ENCODE measurements at regions not wholly inside any gene's neighbourhood (a gene's known extent, or its start where the extent isn't known, plus 50 kb on each side); places are given as distances from the start of the nearest gene placed in this dataset.

DNA sequence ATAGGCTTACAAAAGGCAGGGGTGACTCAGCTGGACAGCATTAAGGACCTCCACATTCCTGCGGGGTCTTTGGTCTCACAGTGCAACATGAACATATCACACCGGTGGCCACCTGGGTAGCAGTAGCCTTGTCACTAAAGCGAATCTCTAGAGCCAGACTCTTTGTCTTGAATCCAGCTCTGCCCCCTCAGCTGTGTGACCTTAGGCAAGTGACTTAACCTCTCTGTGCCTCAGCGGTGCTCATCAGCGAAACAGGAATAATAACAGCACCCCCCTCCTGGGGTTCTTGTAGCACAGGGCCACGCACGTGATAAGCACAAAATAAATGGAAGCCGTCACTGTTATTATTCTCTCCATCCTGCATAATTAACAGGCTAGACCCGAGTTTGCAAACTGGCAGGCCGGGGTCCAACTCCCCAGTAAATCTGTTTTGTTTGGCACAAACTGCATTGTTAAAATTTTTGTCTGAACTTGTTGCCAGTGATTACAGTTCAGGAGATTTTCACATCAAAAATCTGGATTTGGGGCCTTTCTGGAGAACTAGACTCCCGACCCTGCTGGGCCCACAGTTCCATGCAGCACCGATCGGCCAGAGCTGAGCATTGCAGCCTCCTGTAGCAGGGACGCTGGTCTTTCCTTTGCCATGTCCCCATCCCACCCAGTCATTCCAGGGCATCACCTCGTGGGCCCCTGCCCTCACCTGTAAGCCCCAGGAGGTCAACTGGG lies 174.8 kb downstream of the PHETA1 start:
- no peak for DNase-seq

DNA sequence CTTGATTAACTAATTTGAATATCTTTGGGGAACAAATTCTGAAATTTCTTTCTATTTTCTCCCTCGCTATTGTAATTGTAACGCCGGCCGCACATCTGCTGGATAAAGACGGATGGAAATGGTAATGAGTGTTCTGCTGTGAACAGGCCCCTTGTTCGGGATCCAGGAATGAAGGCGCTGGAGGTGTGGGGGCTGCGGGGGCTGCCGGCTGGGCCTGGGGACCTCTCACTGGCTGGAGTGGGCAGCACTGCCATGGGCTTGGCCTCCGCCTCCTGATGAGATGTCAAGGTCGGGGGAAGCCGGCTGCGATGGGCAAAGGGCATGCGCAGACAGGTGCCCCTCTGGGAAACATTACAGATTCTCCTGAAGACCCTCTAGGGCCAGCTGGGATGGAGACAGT lies 175.4 kb downstream of the PHETA1 start:
- no peak for DNase-seq

GRCh38 chr12:111193067-111193466 lies 175.8 kb downstream of the PHETA1 start:
- no peak for DNase-seq

GRCh38 chr12:111192647-111193046 lies 176.2 kb downstream of the PHETA1 start:
- no peak for DNase-seq

- DNase-seq: no peak
Observed at GRCh38 chr12:111190741-111191526, 178.0 kb downstream of the PHETA1 start.

DNA sequence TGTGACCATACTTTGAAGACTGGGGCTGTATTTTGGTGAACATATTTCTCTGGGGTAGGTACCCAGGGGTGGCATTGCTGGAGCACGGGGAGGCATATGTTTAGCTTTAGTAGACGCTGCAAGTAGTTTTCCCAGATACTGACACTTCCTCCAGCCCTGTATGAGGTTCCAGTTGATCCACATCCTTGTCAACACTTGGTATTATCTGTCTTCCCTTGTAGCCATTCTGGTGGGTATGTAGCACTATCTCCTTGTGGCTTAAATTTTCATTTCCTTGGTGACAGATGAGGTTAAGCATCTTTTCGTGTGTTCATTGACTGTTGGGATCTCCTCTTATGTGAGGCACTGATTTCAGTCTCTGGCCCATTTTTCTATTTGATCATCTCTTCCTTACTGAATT lies 179.1 kb downstream of the PHETA1 start:
- no peak for DNase-seq

- DNase-seq: no peak
Observed at GRCh38 chr12:111188436-111188835, 180.5 kb downstream of the PHETA1 start.

DNA sequence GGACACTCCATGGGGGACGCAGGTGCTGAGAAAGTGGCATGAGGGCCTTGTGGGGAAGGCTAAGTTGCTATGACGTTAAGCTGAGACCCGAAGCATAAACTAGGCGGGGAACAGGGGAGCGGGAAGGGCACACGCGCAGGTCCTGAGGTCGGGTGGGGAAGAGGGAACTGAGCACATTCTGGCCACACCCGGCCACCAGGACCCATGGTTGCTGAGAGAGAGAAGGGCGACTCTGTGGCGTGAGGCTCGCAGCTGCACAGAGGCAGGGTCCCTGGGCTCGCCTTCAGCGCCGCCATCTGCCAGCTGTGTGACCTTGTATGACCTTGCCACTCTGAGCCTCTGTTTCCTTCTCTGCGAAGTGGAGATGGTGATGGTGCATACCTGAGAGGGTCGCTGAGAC lies 182.5 kb downstream of the PHETA1 start:
- DNase-seq: no peak

- no peak for DNase-seq
Observed at GRCh38 chr12:111185889-111186227, 183.0 kb downstream of the PHETA1 start.

DNA sequence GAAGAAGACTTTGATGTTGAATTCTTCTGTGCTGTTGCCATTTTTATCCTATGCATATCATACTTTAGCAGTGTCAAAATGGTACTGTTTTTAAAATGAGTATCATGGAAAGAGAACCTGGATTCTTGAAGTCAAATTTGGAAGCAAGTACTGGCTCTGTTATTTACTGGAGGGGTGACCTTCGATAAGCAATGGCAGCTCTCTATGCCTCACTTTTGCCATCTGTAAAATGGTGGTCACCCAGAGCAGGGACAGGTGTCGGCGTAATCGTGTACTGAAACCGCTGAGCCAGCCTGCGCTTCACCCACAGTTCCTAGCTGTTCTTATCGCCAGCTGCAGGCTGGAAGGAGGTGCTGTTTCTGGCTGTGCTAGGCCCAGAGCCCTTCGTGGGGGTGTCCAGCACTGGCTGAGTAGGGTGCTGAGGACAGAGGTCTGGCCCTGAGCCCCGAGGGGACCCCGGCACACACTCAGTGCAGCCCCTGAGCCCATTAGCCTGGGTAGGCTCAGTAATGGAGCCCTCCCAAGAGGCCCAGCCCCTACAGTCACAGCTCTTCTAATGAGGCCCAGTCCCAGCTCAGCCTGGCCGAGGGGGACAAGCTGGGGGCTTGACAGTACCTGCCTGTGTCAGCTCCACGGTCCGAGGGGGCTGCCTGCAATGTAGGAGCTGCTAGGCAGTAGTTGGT lies 183.5 kb downstream of the PHETA1 start:
- DNase-seq: no peak

DNA sequence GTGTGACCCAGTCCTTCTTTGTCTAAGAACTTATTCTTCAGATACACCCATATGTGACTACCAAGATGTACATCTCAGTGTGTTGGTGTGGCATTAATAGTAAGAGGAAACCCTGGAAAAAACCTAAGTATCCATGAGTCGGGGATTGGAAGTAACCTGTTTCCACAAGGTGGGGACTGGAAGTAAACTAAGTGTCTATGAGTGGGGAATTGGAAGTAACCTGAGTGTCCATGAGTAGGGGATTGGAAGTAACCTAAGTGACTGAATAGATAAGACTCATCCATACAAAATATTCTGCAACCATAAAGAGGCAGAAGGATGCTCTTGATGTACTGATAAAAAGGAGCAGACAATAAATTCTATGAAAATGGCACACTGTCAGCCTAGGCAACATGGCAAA lies 184.7 kb downstream of the PHETA1 start:
- DNase-seq: no peak

- DNase-seq: no peak
Observed at GRCh38 chr12:111183094-111183493, 185.8 kb downstream of the PHETA1 start.

DNA sequence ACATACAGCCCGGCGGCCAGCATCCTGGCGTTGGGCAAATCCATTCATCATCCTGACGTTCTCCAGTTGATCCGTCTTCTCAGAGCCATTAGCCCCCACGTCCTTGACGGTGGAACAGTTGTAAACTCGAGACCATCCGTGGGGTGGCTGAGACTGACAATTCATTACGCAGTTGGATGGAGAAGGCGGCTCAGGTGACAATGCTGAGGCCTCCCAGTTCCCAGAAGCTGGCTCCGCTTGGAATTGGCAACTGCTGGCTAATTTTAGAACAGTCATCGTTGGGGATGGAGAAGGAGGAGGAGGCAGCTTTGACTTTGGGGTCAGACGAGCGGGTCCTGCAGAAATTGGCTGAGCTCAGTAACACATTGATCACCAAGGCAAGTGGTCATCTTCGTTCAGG lies 186.5 kb downstream of the PHETA1 start:
- DNase-seq: no peak

DNA sequence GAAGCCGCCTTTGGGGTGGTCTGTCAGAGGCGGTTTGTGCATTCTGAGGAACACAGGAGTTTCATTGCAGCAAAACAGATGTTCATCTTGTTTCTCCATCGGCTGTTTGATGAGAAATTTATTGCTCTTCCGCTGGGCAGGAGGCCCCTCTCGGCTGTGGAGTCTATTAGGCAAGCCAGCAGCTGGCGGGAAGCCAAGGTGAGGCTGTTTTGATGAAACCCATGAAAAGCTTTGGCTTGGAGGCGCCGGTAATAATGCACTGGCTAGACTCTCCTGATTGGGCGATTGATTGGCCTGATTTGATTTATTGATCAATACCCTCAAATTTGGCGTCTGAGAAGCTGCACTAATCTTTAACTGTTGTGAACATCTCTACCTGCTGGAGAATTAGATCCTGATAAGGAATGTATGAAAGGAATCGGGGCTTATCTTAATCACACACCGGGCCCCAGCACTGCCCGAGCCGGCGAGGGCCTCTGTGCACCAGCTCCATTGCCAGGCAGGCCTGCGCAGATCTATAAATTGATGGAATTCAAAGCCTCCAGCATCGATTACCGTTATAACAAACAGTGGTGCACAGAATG lies 187.7 kb downstream of the PHETA1 start:
- no peak for DNase-seq

- DNase-seq: no peak
Observed at GRCh38 chr12:111180426-111181142, 188.3 kb downstream of the PHETA1 start.

DNA sequence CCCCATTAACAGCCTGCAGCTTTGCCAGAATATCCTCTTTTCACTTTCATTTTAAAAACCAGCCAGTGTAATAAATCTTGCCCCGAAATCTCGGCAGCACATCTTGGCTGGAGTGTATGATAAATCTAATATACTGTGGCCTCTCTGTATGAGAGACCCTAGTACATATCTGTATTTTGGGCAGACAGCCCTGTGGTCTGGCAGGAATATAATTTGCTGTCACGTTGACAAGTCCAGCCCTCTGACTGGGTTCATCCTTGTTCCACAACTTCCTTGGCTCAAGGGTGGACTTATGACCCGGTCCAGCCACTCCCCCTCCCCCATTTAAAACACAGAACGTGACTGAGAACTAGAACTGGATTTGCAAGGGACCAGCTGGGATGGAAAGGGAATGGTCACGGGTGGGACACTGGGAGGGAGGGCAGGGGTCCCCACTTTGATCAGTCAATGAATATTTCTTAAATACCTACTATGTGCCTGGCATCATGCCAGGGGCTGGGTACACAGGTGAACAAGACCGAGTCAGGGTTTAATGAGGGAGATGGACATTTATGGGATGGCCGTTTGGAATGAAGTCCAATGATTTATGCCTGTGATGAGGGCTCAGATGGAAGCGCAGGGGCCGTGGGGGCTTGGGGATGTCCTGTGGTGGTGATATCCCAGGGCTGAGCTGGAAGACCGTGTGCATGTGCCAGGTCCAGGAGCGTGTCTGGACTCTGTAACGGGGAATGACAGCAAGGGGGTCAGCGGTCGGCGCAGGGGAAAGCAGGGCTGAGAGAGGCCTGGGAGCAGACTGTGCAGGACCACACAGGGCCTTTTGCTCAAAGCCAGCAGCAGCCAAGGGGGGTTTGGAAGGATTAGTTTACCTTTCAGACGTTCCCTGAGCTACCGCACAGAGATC lies 190.5 kb downstream of the PHETA1 start:
- DNase-seq: no peak

DNA sequence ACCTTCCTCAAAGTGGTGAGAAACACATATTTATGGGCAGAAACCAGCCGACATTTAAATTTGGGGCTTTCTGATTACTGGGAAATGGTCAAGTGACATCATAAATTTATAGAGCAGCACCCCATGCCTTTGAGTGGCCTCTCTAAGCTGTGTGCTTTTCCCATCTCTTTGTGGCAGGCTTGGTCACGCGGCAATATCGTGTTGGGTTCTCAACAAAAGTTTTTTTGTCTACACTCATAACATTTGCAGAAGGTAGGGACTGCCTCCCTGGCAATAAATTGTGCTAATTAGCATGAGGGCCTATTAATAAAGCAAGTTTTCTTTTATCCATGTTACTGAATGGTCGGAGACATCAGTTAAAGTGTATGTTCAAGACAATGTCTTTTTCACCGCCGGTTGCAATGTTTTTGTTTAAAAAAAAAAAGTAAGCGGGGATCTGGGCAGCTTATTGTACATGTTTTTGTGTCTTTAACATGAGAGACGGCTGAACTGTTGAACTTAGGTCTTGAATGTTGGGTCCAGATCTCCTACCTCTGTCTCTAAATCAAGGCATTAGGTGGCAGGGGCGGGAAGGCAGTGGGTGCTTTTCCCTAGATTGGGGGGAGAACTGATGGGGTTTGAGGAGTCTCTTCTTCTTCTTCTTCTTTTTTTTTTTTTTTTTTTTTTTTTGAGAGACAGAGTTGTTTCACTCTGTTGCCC lies 193.3 kb downstream of the PHETA1 start:
- no peak for DNase-seq

GRCh38 chr12:111174961-111175345 lies 193.9 kb downstream of the PHETA1 start:
- no peak for DNase-seq

GRCh38 chr12:111174251-111174960 lies 194.5 kb downstream of the PHETA1 start:
- DNase-seq: no peak

DNA sequence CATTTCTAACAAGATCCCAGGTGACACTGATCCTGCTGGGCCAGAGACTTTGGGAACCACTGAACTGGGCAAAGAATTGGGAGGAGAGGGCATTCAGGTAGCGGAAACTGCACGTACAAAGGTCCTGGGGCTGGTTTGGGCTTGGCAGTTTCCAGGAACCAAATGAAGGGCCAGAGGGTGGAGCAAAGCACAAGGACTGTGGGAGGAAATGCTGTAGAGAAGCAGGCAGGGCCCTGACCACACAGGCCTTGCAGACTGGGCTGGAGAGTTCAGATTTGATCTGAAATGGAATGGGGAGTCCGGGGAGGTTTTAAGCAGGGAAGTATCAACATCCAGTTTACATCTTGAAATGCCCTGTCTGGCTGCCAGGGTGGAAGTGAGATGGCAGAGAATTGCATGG lies 195.1 kb downstream of the PHETA1 start:
- no peak for DNase-seq

- DNase-seq: no peak
Observed at GRCh38 chr12:111173391-111173790, 195.5 kb downstream of the PHETA1 start.

Data from NCI-H2029 (cell line).